ENCODE measurements at regions not wholly inside any gene's neighbourhood (a gene's known extent, or its start where the extent isn't known, plus 50 kb on each side); places are given as distances from the start of the nearest gene placed in this dataset.

GRCh38 chr13:80036845-80037504 is 304.0 kb downstream of the SPRY2 start:
- no peak for DNase-seq (ENCODE audit: low read depth)

GRCh38 chr13:80035096-80035495 is 305.8 kb downstream of the SPRY2 start:
- no peak for DNase-seq (ENCODE audit: low read depth)

GRCh38 chr13:80033951-80034350 is 307.0 kb downstream of the SPRY2 start:
- no peak for DNase-seq (ENCODE audit: low read depth)

- no peak for DNase-seq (ENCODE audit: low read depth)
Observed at GRCh38 chr13:80033286-80033685, 307.6 kb downstream of the SPRY2 start.

GRCh38 chr13:80030491-80030890 is 310.4 kb downstream of the SPRY2 start:
- no peak for DNase-seq (ENCODE audit: low read depth)

GRCh38 chr13:80029170-80029569 is 311.8 kb downstream of the SPRY2 start:
- DNase-seq (ENCODE audit: low read depth), result no peak

GRCh38 chr13:80022146-80022545 is 318.8 kb downstream of the SPRY2 start:
- DNase-seq (ENCODE audit: low read depth), result no peak

GRCh38 chr13:80012251-80012650 is 328.7 kb downstream of the SPRY2 start:
- no peak for DNase-seq (ENCODE audit: low read depth)

GRCh38 chr13:80011448-80012212 is 329.3 kb downstream of the SPRY2 start:
- no peak for DNase-seq (ENCODE audit: low read depth)

- DNase-seq (ENCODE audit: low read depth), result no peak
Observed at GRCh38 chr13:80010846-80011245, 330.1 kb downstream of the SPRY2 start.

GRCh38 chr13:80010286-80010831 is 330.6 kb downstream of the SPRY2 start:
- no peak for DNase-seq (ENCODE audit: low read depth)

- DNase-seq (ENCODE audit: low read depth), result no peak
Observed at GRCh38 chr13:80009760-80010159, 331.2 kb downstream of the SPRY2 start.

GRCh38 chr13:80006940-80007339 is 334.0 kb downstream of the SPRY2 start:
- no peak for DNase-seq (ENCODE audit: low read depth)

- no peak for DNase-seq (ENCODE audit: low read depth)
Observed at GRCh38 chr13:80001510-80001842, 339.4 kb downstream of the SPRY2 start.

- DNase-seq (ENCODE audit: low read depth), result no peak
Observed at GRCh38 chr13:80000684-80001509, 340.0 kb downstream of the SPRY2 start.

GRCh38 chr13:79999601-80000000 is 341.3 kb downstream of the SPRY2 start:
- DNase-seq (ENCODE audit: low read depth), result no peak

- no peak for DNase-seq (ENCODE audit: low read depth)
Observed at GRCh38 chr13:79998381-79998880, 342.5 kb downstream of the SPRY2 start.

- DNase-seq (ENCODE audit: low read depth), result no peak
Observed at GRCh38 chr13:79997244-79997643, 343.7 kb downstream of the SPRY2 start.

- DNase-seq (ENCODE audit: low read depth), result no peak
Observed at GRCh38 chr13:79995334-79995733, 345.6 kb downstream of the SPRY2 start.

GRCh38 chr13:79992111-79992510 is 348.8 kb downstream of the SPRY2 start:
- DNase-seq (ENCODE audit: low read depth), result no peak

GRCh38 chr13:79990048-79990447 is 350.9 kb downstream of the SPRY2 start:
- DNase-seq (ENCODE audit: low read depth), result no peak

- DNase-seq (ENCODE audit: low read depth), result no peak
Observed at GRCh38 chr13:79989217-79989661, 351.7 kb downstream of the SPRY2 start.

Data from forelimb muscle (tissue), 1 donor.